NCI-H1694 (cell line): ENCODE measurements at regions not wholly inside any gene's neighbourhood (a gene's known extent, or its start where the extent isn't known, plus 50 kb on each side); places are given as distances from the start of the nearest gene placed in this dataset.

Source experiments
- DNase-seq: peaks from one replicate; lab custom pipeline; 2025; lab: John Stamatoyannopoulos, UW

DNA sequence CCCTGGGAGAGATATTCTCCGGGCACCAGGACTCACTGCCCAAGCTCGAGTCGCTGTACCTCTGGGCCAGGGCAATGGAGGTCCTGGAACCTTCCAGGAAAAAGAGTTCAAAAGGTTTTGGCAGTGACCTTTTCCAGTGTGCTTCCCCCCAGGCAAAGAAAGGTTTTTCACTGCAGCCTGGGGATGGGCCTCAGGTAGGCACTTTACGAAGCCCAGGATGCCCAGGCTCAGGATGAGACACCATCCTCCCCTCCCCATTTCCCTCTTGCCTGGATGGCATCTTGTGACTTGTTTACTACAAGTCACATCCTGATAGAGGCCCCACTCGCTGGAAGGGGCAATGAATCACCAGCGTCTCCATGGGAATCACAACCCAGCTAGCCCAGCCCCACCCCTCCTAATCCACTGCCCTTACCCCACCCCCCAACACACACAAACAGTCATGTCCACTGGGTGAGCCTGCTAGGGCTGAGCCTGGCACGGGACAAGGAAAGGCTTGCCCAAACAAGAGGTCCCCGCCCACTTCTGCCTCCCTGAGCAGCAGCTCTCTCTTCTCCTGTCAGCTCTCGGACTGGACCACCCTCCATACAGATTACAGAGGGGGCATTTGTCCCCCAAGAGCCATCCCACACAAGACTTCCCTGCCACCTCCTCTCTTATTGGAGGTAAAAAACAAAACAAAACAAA, 93.8 kb upstream of the SMNDC1 start:
- DNase-seq: no peak

DNA sequence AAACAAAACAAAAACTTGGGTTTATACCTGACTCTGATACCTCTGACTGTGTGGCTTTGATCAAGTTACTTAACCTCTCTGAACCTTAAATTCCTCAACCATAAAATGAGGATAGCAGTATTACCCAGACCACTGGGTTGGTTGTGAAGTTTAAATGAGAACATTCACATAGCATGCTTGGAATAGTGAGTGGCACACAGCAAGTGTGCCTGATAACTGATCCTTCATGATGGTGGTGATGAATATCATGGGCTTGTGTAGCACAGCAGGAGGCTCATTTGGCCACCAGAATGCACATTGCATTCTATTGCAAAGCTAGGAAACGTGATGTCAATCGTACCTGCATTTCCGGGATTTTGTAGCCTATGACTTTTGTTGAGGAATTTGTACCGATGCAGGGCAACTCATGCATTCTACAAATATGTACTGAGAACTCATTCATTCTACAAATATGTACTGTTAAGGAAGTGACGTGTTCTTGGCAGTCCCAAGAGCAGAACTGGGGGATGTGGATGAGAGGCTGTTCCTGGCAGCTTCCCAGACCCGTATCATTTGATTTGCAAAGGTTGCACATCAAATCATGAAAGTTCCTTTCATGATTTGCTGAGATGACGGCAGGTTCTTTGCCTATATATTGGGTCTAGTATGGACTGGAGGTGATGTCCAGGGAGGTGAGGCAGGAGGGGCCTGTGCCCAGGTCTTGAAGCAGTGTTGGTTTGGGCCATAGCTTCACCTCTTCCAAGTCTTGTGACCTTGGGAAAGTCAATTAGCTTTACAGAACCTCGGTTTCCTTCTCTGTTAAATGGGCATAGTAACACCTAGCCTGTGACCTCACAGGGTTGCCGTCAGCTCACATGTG, 94.6 kb upstream of the SMNDC1 start:
- no peak for DNase-seq

DNA sequence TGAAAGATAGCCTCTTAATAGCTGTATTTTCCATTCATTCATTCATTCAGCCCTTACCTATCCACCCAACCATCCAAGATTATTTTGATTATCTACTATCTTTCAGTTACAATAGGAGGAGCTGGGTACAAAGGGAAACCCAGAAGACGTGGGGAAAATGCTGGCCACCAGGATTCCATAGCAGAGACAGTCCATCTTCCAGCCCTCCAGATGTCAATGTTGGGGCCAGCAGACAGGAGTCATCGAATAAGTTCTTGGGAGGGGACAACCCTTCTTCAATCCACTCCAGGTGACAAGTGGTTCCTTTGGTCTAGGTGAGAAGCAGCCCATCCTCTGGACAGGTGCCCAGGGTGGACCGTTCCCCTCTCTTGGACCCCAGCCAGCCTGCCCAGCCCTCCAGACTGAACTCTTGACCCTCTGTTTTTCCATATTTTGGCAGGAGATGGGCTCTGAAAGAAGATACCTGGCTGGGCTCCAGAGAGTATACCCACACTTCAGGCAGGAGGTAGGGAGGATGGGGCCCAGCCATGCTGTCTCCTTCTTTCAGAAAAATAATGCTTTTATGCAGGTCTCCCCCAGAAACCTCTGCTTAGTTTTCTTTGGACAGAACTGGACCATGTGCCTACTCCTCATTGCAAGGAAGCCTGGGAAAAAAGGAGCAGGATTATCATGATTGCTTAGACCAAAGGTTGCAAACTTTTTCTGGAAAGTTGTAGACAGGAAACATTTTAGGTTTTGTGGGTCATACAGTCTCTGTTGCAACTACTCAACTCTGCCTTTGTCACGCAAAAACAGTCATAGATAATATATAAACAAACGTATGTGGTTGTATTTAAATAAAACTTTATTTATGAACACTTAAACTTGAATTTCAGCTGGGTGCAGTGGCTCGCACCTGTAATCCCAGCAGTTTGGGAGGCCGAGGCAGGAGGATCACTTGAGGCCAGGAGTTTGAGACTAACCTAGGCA, 95.5 kb upstream of the SMNDC1 start:
- no peak for DNase-seq

DNA sequence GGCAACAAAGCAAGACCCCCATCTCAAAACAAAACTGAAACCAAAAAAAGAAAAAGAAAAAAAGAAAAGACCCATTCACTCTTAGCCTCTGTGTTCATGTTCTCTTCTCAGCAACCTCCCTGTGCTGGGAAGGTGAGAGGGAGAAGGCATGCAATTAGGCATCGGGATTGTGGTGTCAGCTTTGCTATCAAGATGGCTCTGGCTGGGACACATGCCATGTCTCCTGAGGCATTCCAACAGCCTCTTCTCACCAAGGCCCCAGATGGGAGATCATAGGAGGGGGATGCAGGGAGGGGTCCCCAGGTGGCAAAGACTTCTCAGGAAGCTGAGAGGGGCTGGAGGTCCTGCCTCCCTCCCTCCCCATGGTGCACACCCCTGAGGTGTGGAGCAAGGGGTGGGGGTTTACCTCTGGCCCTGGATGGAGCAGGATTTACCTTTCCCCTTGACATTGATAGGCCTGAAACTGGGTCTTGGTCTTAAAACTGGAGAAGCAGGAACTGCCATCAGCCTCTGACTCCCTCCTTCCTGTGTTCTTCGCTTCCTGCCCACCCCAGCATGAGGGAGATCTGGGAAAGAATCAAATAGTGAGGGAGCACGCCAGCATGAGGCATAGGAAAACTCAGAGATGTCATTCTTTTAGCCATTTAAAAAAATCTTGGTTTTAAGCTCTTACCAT, 96.2 kb upstream of the DUSP5 start:
- no peak for DNase-seq

GRCh38 chr10:110402077-110402416, 95.7 kb upstream of the DUSP5 start:
- no peak for DNase-seq

DNA sequence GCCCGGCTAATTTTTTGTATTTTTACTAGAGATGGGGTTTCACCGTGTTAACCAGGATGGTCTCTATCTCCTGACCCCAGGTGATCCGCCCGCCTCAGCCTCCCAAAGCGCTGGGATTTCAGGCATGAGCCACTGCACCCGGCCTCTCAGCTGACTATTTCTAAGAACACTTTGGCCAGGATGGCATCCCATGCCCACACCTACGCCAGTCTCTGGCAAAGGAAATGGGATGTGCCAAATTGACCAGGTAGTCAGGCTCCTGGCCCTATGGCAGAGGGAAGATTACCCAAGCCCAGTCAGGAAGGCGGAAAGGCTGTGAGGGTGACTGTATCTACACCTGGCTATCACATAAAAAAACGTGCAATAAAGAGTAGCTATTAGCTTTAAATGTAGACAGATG, 94.1 kb upstream of the DUSP5 start:
- no peak for DNase-seq

DNA sequence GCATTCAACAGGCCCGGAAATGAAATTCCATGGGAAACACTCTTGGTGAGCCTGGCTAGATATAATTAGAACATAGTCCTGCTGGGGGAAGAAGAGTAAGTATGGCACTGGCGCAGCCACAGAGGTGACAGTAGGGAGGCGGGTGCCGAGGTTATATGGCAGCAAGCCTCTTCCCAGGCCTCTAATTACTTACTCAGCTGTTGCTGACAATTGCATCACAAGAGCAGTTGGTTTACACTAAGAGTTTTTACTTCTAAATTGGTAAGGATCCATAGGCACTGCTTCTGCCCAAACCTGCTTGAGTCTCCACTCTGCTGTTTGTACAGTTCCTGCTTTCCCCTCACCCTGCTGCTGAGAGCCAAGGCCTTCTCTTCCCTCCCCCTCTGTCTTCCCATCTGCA, 93.3 kb upstream of the DUSP5 start:
- DNase-seq: no peak

DNA sequence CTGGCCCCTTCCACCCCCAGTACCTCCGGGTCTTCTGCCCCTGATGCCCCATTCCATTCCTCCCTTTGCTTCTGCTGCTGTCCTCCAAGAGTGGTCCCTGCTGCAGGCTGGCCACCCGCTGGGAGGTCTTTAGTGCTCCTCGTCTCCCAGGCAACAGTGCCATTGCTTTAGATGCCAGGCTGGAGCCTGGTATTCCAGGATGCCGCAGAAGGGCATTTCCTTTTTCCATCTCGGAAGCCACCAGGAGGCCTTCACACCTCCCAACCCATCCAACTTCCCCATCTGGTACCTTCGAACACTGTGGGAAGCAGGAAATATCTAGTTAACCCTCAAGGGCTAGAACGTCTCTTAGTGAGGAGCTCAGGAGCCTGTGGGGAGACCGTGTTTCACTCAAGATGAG, 92.9 kb upstream of the DUSP5 start:
- no peak for DNase-seq

- DNase-seq: no peak
Measured at GRCh38 chr10:110405380-110405779, 92.3 kb upstream of the DUSP5 start.

- DNase-seq: no peak
Measured at GRCh38 chr10:110407301-110408170, 90.2 kb upstream of the DUSP5 start.

DNA sequence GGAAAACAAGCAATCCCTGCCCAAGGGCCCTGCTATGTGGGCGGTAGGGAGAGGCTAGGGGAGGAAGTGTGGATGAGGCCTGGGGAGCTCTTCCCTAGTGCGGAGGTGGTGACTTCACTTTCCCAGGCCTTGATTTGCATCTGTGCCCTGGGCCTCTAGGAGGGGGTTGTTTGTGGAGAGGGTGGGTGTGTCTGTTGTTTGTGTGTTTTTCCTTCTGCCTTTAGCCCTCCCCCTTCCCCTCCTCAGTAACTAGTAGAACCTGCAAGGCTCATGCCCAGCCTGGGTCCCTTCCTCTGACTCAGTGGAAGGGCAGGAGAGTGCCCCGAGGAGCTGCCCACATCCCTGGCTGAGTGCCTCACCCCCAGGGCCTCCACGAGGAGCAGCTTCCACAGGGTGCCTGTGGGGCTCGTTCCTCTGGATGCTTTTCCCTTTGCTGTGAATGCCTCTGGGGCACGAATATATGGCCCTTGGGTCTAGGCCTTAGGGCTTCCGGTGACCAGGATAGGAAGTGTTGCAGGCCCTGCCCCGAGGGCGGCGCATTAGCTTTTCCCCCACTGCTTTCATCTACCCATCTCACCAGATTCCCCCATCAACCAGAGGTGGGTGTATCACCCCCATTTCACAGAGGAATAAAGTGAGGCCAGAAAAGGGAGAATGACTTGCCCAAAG, 89.4 kb upstream of the DUSP5 start:
- DNase-seq: no peak

- no peak for DNase-seq
Measured at GRCh38 chr10:110408943-110409342, 88.8 kb upstream of the DUSP5 start.

- no peak for DNase-seq
Measured at GRCh38 chr10:110409488-110409887, 88.2 kb upstream of the DUSP5 start.

- no peak for DNase-seq
Measured at GRCh38 chr10:110409926-110410325, 87.8 kb upstream of the DUSP5 start.

GRCh38 chr10:110410329-110411046, 87.2 kb upstream of the DUSP5 start:
- no peak for DNase-seq

DNA sequence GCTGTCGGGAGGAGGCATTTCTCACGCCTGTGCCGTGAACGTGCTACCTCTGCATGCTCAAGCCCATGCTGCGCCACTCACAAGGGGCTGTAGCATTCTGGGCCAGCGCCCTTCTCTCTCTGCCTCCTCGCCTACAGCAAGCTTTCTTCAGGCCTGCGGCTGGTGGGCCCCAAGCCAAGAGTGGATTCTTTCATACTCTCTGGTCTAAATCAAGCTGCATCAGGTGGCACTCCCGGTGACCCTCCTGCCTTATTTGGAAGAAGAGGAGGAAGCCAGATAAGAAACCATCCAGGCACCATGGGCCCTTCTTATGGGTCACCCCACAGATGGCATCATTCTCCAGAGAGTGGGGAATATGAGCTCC, 86.7 kb upstream of the DUSP5 start:
- DNase-seq: no peak

- DNase-seq: no peak
Measured at GRCh38 chr10:110413049-110413783, 84.5 kb upstream of the DUSP5 start.

DNA sequence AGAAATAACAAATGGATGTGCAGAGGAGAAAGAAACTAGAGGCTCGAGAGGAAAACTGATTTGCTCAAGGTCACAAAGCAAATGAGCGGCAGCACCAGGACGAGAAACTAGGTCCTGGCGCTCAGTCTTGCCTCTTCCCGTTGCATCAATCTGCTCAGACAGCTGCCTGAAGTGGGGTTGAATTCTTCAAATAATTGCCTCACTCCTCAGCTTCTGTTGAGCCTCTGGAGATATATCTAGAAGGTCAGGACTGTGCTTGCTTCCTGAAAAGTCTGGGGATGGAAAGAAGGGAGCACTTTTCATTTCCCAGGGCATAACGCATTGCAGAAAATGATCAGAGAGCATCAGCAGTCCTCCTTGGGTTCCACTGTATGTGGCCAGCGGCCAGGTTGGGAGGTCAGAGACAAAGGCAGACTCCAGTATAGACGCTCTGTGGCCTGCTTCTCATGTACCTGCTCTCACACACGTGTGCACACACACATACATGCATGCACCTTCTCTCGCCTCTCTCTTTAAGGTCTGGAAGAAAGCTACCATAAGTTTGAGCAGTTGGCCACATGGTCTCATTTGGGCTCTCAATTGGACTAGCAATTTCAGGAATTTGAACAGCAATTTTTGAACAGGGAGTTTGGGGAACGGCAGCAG, 83.7 kb upstream of the DUSP5 start:
- no peak for DNase-seq
